K562 (cell line): ENCODE measurements at regions not wholly inside any gene's neighbourhood (a gene's known extent, or its start where the extent isn't known, plus 50 kb on each side); places are given as distances from the start of the nearest gene placed in this dataset.

Experiments used
- FOS ChIP-seq: IDR thresholded peaks from 3 replicates; pipeline ENCODE4 v1.6.1; 2011; ENCODE audit not compliant: insufficient read length; ENCODE audit errors: extremely low read depth
- FOXK1 ChIP-seq: sonication (generic); formaldehyde crosslinking; IDR thresholded peaks from 2 replicates; pipeline ENCODE4 v1.8.0; 2022; ENCODE audit warnings: missing genetic modification reagents, mild to moderate bottlenecking, borderline replicate concordance
- MBD2 ChIP-seq: sonication (generic); IDR thresholded peaks from 2 replicates; pipeline ENCODE4 v1.6.1; 2016; ENCODE audit warnings: low read depth, borderline replicate concordance
- RHOXF2B ChIP-seq: fragments of 250-450 bp; sonication (Bioruptor Pico); conservative IDR thresholded peaks from 2 replicates; pipeline ENCODE4 v1.5.1; 2021
- TEAD4 ChIP-seq, 2 experiments: sonication (generic) in 1 of 2; formaldehyde crosslinking in 1 of 2; IDR thresholded peaks; 2 replicates each; pipeline versions ENCODE4 v1.6.1 to v1.8.0; 2012 to 2022; ENCODE audit warnings: borderline replicate concordance in 1 of 2, inconsistent platforms in 1 of 2, low read length in 1 of 2, mild to moderate bottlenecking in 1 of 2, missing genetic modification reagents in 1 of 2
- ZNF407 ChIP-seq: fragments of 450-650 bp; IDR thresholded peaks from 2 replicates; pipeline ENCODE4 v1.6.1; 2016; ENCODE audit warnings: low read depth
- ZNF408 ChIP-seq: fragments of 250-450 bp; sonication (Bioruptor Pico); IDR thresholded peaks from 2 replicates; pipeline ENCODE4 v1.4.0; 2020; ENCODE audit warnings: low read depth, mild to moderate bottlenecking, moderate library complexity
- ZNF436 ChIP-seq: fragments of 250-450, 450-650 bp; sonication (Bioruptor Pico); formaldehyde crosslinking; IDR thresholded peaks from 2 replicates; pipeline ENCODE4 v1.7.0; 2020; ENCODE audit warnings: mild to moderate bottlenecking
- ZNF445 ChIP-seq: fragments of 250-450 bp; sonication (Bioruptor Pico); IDR thresholded peaks from 2 replicates; pipeline ENCODE4 v1.4.0; 2020; ENCODE audit warnings: low read depth, mild to moderate bottlenecking, moderate library complexity

DNA sequence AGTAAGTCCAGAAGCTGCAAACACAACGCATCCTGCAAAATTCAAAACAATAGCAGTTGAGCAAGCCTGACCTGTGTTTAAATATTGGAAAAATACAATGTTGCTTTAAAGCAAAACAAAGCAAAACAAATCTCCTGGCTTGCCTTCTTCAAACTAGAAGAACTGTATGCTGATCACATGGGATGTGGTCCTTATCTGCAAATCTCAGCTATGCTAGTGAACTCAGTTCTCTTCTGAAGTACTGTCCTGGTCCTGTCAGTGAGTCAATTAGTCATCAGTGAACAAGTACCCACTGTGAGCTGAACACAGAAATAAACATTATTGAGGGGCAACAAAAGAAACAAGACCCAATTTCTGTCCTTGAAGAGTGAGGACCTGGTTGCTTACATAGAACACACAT is 522.5 kb downstream of the SMARCA1 start (continued):
- TF ChIP-seq ZNF407 (no peak), ZNF408 (CRISPR knock-in tag) (no peak), ZNF445 (CRISPR knock-in tag) (no peak), FOXK1 (CRISPR knock-in tag) (no peak), TEAD4 (IDR thresholded peaks at IDR 0.05; ENCODE audit: low read length) (no peak), TEAD4 (CRISPR knock-in tag; IDR thresholded peaks at IDR 0.05; ENCODE audit: borderline replicate concordance) (no peak), MBD2 (no peak), ZNF436 (CRISPR knock-in tag) (no peak), FOS (no peak), RHOXF2B (no peak)
- TF ChIP-seq, all 486 proteins: peak for 0
